HEK293 (cell line): ENCODE measurements at regions not wholly inside any gene's neighbourhood (a gene's known extent, or its start where the extent isn't known, plus 50 kb on each side); places are given as distances from the start of the nearest gene placed in this dataset.

ENCODE experiments used
- CTCF ChIA-PET: fragments of 350-600 bp; formaldehyde crosslinking; extraction: SDS; loops from one replicate; lab custom pipeline; 2021; ENCODE audit warnings: antibody characterized with exemption; lab: Yijun Ruan, JAX
- POLR2A ChIA-PET: fragments of 300-600 bp; formaldehyde crosslinking; extraction: SDS; loops from one replicate; lab custom pipeline; 2020; ENCODE audit warnings: antibody characterized with exemption, inconsistent platforms; lab: Yijun Ruan, JAX
- H3K27ac ChIP-seq: fragments of 200-500 bp; sonication (Bioruptor generic); 2 replicates; pipeline ENCODE4 v1.5.1; 2014; ENCODE audit warnings: low read depth, low read length, control low read depth, inconsistent platforms; ENCODE audit errors: extremely low read depth
- H3K36me3 ChIP-seq, 2 experiments: fragments of 200-500 bp in 1 of 2; sonication (Bioruptor generic) in 1 of 2; 1 replicate in 1 of 2; 2 replicates in 1 of 2; pipeline ENCODE4 v1.5.1; 2014 to 2017; ENCODE audit warnings: inconsistent platforms in 2 of 2, low read length in 2 of 2; ENCODE audit not compliant: control insufficient read depth in 2 of 2, insufficient read depth in 1 of 2
- H3K4me1 ChIP-seq: fragments of 200-500 bp; sonication (Bioruptor generic); 2 replicates; pipeline ENCODE4 v1.5.1; 2014; ENCODE audit warnings: mild to moderate bottlenecking, low read length, inconsistent platforms; ENCODE audit not compliant: control insufficient read depth, insufficient read depth
- H3K4me3 ChIP-seq: 2 replicates; pipeline ENCODE4 v1.5.1; 2011; ENCODE audit warnings: low read depth, mild to moderate bottlenecking, control low read depth, low read length, moderate library complexity
- H3K9me3 ChIP-seq: fragments of 200-500 bp; sonication (Bioruptor generic); 2 replicates; pipeline ENCODE4 v1.5.1; 2014; ENCODE audit warnings: low read depth, low read length, inconsistent platforms; ENCODE audit not compliant: control insufficient read depth, insufficient read depth
- BCL11B ChIP-seq: fragments of 450-650 bp; formaldehyde crosslinking; IDR thresholded peaks from 2 replicates; pipeline ENCODE4 v1.5.1; 2016; ENCODE audit warnings: low read depth, missing biosample characterization, missing genetic modification characterization
- FEZF1 ChIP-seq: fragments of 450-650 bp; formaldehyde crosslinking; IDR thresholded peaks from 2 replicates; pipeline ENCODE4 v1.5.1; 2016; ENCODE audit warnings: missing biosample characterization, missing genetic modification characterization
- HIC1 ChIP-seq: fragments of 450-650 bp; formaldehyde crosslinking; IDR thresholded peaks from 2 replicates; pipeline ENCODE4 v1.5.1; 2016; ENCODE audit warnings: missing biosample characterization, missing genetic modification characterization
- HOXA7 ChIP-seq: sonication (generic); formaldehyde crosslinking; IDR thresholded peaks from 2 replicates; pipeline ENCODE4 v1.8.1; 2022; ENCODE audit warnings: missing genetic modification reagents, borderline replicate concordance
- KLF9 ChIP-seq: fragments of 450-650 bp; formaldehyde crosslinking; IDR thresholded peaks from 2 replicates; pipeline ENCODE4 v1.5.1; 2016; ENCODE audit warnings: missing biosample characterization, missing genetic modification characterization, low read depth
- MEIS1 ChIP-seq: sonication (generic); formaldehyde crosslinking; IDR thresholded peaks from 2 replicates; pipeline ENCODE4 v1.8.1; 2022; ENCODE audit warnings: missing genetic modification reagents, mild to moderate bottlenecking, borderline replicate concordance
- PRDM10 ChIP-seq: fragments of 450-650 bp; formaldehyde crosslinking; IDR thresholded peaks from 2 replicates; pipeline ENCODE4 v1.5.1; 2016; ENCODE audit warnings: missing biosample characterization, missing genetic modification characterization
- SCRT1 ChIP-seq: fragments of 450-650 bp; formaldehyde crosslinking; IDR thresholded peaks from 2 replicates; pipeline ENCODE4 v1.5.1; 2016; ENCODE audit warnings: missing biosample characterization, missing genetic modification characterization, borderline replicate concordance
- ZNF10 ChIP-seq: fragments of 450-650 bp; formaldehyde crosslinking; IDR thresholded peaks from 2 replicates; pipeline ENCODE4 v1.5.1; 2017; ENCODE audit warnings: missing biosample characterization, missing genetic modification characterization
- ZNF184 ChIP-seq: fragments of 450-650 bp; IDR thresholded peaks from 2 replicates; pipeline ENCODE4 v1.5.1; 2018; ENCODE audit warnings: missing biosample characterization, mild to moderate bottlenecking, missing genetic modification characterization
- ZNF223 ChIP-seq: fragments of 450-650 bp; formaldehyde crosslinking; IDR thresholded peaks from 2 replicates; pipeline ENCODE4 v1.5.1; 2016; ENCODE audit warnings: missing biosample characterization, missing genetic modification characterization
- ZNF24 ChIP-seq: fragments of 450-650 bp; formaldehyde crosslinking; IDR thresholded peaks from 2 replicates; pipeline ENCODE4 v1.5.1; 2016; ENCODE audit warnings: missing biosample characterization, missing genetic modification characterization
- ZNF488 ChIP-seq: fragments of 450-650 bp; formaldehyde crosslinking; IDR thresholded peaks from 2 replicates; pipeline ENCODE4 v1.5.1; 2016; ENCODE audit warnings: missing biosample characterization, missing genetic modification characterization
- ZNF501 ChIP-seq: fragments of 450-650 bp; formaldehyde crosslinking; IDR thresholded peaks from 2 replicates; pipeline ENCODE4 v1.5.1; 2016; ENCODE audit warnings: missing biosample characterization, missing genetic modification characterization
- ZNF555 ChIP-seq: fragments of 450-650 bp; formaldehyde crosslinking; conservative IDR thresholded peaks from 2 replicates; pipeline ENCODE4 v1.5.1; 2017; ENCODE audit warnings: missing biosample characterization, mild to moderate bottlenecking, missing genetic modification characterization, inconsistent platforms
- ZNF624 ChIP-seq: fragments of 450-650 bp; formaldehyde crosslinking; IDR thresholded peaks from 2 replicates; pipeline ENCODE4 v1.5.1; 2017; ENCODE audit warnings: missing biosample characterization, missing genetic modification characterization
- ZNF776 ChIP-seq: fragments of 450-650 bp; formaldehyde crosslinking; IDR thresholded peaks from 2 replicates; pipeline ENCODE4 v1.5.0; 2017; ENCODE audit warnings: missing biosample characterization, missing genetic modification characterization, borderline replicate concordance

GRCh38 chr6:73956305-73956704 lies 260.3 kb downstream of the CD109 start:
- Histone ChIP-seq H3K27ac (no peak overlapping the region), H3K9me3 (no peaks in the 10 kb centered on the region), H3K36me3 (no peaks in the 10 kb centered on the region), H3K4me1 (no peaks in the 10 kb centered on the region), H3K4me3 (no peak overlapping the region)
- ChIA-PET POLR2A (no interaction called here), CTCF (interaction anchor here (0.6 to 1.2 kb wide), 3 partner anchors 14 to 638 kb away, joined by 3 to 5 read pairs (median 4); no protein-coding TSS in a partner anchor)
- TF ChIP-seq HOXA7 (CRISPR knock-in tag) (no peak), ZNF624 (tag by site-specific recombination) (no peak)

GRCh38 chr6:73955800-73956199 lies 259.8 kb downstream of the CD109 start:
- CTCF ChIA-PET = no interaction called here
- POLR2A ChIA-PET = no interaction called here
- no peak overlapping the region for H3K27ac ChIP-seq
- no peaks in the 10 kb centered on the region for H3K36me3 ChIP-seq
- TF ChIP-seq ZNF555 (tag by site-specific recombination) (no peak), ZNF488 (tag by site-specific recombination) (no peak), PRDM10 (tag by site-specific recombination) (no peak), ZNF223 (tag by site-specific recombination) (no peak), MEIS1 (CRISPR knock-in tag) (no peak), SCRT1 (tag by site-specific recombination) (no peak), HIC1 (tag by site-specific recombination) (no peak), ZNF501 (no peak), ZNF624 (tag by site-specific recombination) (no peak), BCL11B (tag by site-specific recombination) (no peak), ZNF24 (tag by site-specific recombination) (no peak), ZNF10 (tag by site-specific recombination) (no peak), ZNF776 (tag by site-specific recombination) (no peak), FEZF1 (tag by site-specific recombination) (no peak), ZNF184 (tag by site-specific recombination) (no peak), KLF9 (tag by site-specific recombination) (no peak)
- H3K4me1 ChIP-seq = no peaks in the 10 kb centered on the region
- no peaks in the 10 kb centered on the region for H3K9me3 ChIP-seq
- H3K4me3 ChIP-seq = no peak overlapping the region
